ENCODE measurements at regions not wholly inside any gene's neighbourhood (a gene's known extent, or its start where the extent isn't known, plus 50 kb on each side); places are given as distances from the start of the nearest gene placed in this dataset.

DNA sequence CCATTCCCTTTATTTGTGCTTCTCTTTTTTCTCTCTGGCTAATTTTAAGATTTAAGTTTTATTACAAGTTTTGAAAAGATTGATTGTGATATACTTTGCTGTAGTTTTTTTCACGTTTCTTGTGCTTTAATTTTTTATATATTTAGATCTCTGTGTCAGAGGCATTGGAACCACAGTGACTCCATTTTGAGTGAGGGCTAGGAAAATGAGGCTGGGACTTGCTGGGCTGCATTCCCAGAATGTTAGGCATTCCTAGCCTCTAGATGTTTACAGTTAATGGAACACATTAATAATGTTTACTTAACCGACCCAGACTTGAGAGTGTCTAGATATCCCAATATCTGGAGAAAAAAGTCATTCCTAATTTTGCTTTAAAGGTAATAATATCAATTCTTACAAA, 939.4 kb downstream of the BRINP3 start:
- no peak for TF ChIP-seq CTCF (IDR thresholded peaks at IDR 0.05; ENCODE audit: low read depth, low read length)
- TF ChIP-seq EZH2phosphoT487 (IDR thresholded peaks at IDR 0.05; ENCODE audit: low read depth) = no peak

Data from OCI-LY3 (cell line).